Astrocyte (in vitro differentiated cells and primary cell): ENCODE measurements at regions not wholly inside any gene's neighbourhood (a gene's known extent, or its start where the extent isn't known, plus 50 kb on each side); places are given as distances from the start of the nearest gene placed in this dataset.
A peak's percentile ranks its signal among the peaks of the same experiment; 100 is the strongest.

ENCODE experiments used
- DNase-seq: peaks from one replicate; pipeline ENCODE4 v3.0.0-alpha.2; 2010; ENCODE audit warnings: low read depth
- FAIRE-seq: peaks from 2 replicates; lab custom pipeline; 2011; peaks lifted over from hg19 to GRCh38; lab: Jason Lieb, UNC
- H2AFZ ChIP-seq: 2 replicates; pipeline ENCODE4 v1.6.0; 2012; ENCODE audit warnings: low read depth, low read length, inconsistent platforms
- H3K27ac ChIP-seq: 2 replicates; pipeline ENCODE4 v1.5.1; 2011; ENCODE audit warnings: low read depth, low read length, inconsistent platforms
- H3K27me3 ChIP-seq: 2 replicates; pipeline ENCODE4 v1.6.0; 2011; ENCODE audit warnings: low read length, inconsistent platforms; ENCODE audit not compliant: insufficient read depth
- H3K36me3 ChIP-seq: 2 replicates; pipeline ENCODE4 v1.5.1; 2011; ENCODE audit warnings: low read length, inconsistent platforms; ENCODE audit not compliant: insufficient read depth
- H3K4me1 ChIP-seq: 2 replicates; pipeline ENCODE4 v1.5.1; 2011; ENCODE audit warnings: low read length, inconsistent platforms; ENCODE audit not compliant: insufficient read depth
- H3K4me2 ChIP-seq: 2 replicates; pipeline ENCODE4 v1.6.0; 2012; ENCODE audit warnings: low read length, inconsistent platforms
- H3K4me3 ChIP-seq: 2 replicates; pipeline ENCODE4 v1.5.1; 2011; ENCODE audit warnings: low read depth, mild to moderate bottlenecking, low read length, inconsistent platforms; ENCODE audit not compliant: insufficient read depth
- H3K79me2 ChIP-seq: 2 replicates; pipeline ENCODE4 v1.6.0; 2012; ENCODE audit warnings: mild to moderate bottlenecking, low read length, inconsistent platforms; ENCODE audit not compliant: insufficient read depth
- H3K9ac ChIP-seq: 2 replicates; pipeline ENCODE4 v1.6.0; 2012; ENCODE audit warnings: mild to moderate bottlenecking, low read length, inconsistent platforms
- H3K9me3 ChIP-seq: 2 replicates; pipeline ENCODE4 v1.5.1; 2012; ENCODE audit warnings: low read depth, mild to moderate bottlenecking, low read length, inconsistent platforms; ENCODE audit not compliant: insufficient read depth
- H4K20me1 ChIP-seq: 2 replicates; pipeline ENCODE4 v1.6.0; 2012; ENCODE audit warnings: low read length, inconsistent platforms; ENCODE audit not compliant: insufficient read depth
- H3K27ac Mint-ChIP-seq: one replicate; pipeline ENCODE4 v1.8.0; 2021; ENCODE audit warnings: mild to moderate bottlenecking, mixed read lengths; ENCODE audit not compliant: unreplicated experiment
- H3K27me3 Mint-ChIP-seq: one replicate; pipeline ENCODE4 v1.8.0; 2021; ENCODE audit warnings: low read depth, mixed read lengths; ENCODE audit not compliant: unreplicated experiment
- H3K36me3 Mint-ChIP-seq: one replicate; pipeline ENCODE4 v1.8.0; 2021; ENCODE audit warnings: low read depth, mixed read lengths; ENCODE audit not compliant: unreplicated experiment
- H3K4me1 Mint-ChIP-seq: one replicate; pipeline ENCODE4 v1.8.0; 2021; ENCODE audit warnings: low read depth, mixed read lengths; ENCODE audit not compliant: unreplicated experiment
- H3K4me3 Mint-ChIP-seq: one replicate; pipeline ENCODE4 v1.8.0; 2021; ENCODE audit warnings: mild to moderate bottlenecking, moderate library complexity, mixed read lengths; ENCODE audit not compliant: unreplicated experiment
- H3K9me3 Mint-ChIP-seq: one replicate; pipeline ENCODE4 v1.8.0; 2021; ENCODE audit warnings: mild to moderate bottlenecking, mixed read lengths; ENCODE audit not compliant: unreplicated experiment
- EZH2 ChIP-seq: IDR thresholded peaks from 2 replicates; pipeline ENCODE4 v1.6.1; 2012; ENCODE audit warnings: mild to moderate bottlenecking, low read length, inconsistent platforms; ENCODE audit not compliant: insufficient read depth
- TF ChIP-seq, protein P1 (sequence below): IDR thresholded peaks from 2 replicates; pipeline ENCODE4 v1.5.1; 2011; ENCODE audit warnings: low read depth, mild to moderate bottlenecking, inconsistent platforms, low read length, moderate library complexity; ENCODE audit not compliant: insufficient read depth

- no peak overlapping the region for H3K9ac ChIP-seq
- H3K36me3 ChIP-seq: no peaks in the 10 kb centered on the region
- TF ChIP-seq, protein P1, sequence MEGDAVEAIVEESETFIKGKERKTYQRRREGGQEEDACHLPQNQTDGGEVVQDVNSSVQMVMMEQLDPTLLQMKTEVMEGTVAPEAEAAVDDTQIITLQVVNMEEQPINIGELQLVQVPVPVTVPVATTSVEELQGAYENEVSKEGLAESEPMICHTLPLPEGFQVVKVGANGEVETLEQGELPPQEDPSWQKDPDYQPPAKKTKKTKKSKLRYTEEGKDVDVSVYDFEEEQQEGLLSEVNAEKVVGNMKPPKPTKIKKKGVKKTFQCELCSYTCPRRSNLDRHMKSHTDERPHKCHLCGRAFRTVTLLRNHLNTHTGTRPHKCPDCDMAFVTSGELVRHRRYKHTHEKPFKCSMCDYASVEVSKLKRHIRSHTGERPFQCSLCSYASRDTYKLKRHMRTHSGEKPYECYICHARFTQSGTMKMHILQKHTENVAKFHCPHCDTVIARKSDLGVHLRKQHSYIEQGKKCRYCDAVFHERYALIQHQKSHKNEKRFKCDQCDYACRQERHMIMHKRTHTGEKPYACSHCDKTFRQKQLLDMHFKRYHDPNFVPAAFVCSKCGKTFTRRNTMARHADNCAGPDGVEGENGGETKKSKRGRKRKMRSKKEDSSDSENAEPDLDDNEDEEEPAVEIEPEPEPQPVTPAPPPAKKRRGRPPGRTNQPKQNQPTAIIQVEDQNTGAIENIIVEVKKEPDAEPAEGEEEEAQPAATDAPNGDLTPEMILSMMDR: no peak
- TF ChIP-seq EZH2: no peak
- Mint-ChIP-seq H3K4me3 (no peak overlapping the region), H3K4me1 (no peaks in the 10 kb centered on the region), H3K27ac (no peak overlapping the region), H3K36me3 (no peaks in the 10 kb centered on the region), H3K27me3 (no peaks in the 10 kb centered on the region), H3K9me3 (peaks cover 13% of the 10 kb centered on the region)
- no peaks in the 10 kb centered on the region for H3K4me1 ChIP-seq
- no peak overlapping the region for H2AFZ ChIP-seq
- no peak overlapping the region for H3K4me3 ChIP-seq
- no peaks in the 10 kb centered on the region for H4K20me1 ChIP-seq
- DNase-seq (no peak), FAIRE-seq (no peak)
- H3K9me3 ChIP-seq: no peaks in the 10 kb centered on the region
- no peaks in the 10 kb centered on the region for H3K79me2 ChIP-seq
- H3K27ac ChIP-seq: no peak overlapping the region
- H3K4me2 ChIP-seq: no peak overlapping the region
- no peaks in the 10 kb centered on the region for H3K27me3 ChIP-seq
Observed at GRCh38 chr5:164799391-164799790, 1294.0 kb downstream of the MAT2B start.

- Mint-ChIP-seq H3K27ac (no peak overlapping the region), H3K9me3 (peaks cover 13% of the 10 kb centered on the region), H3K27me3 (no peaks in the 10 kb centered on the region), H3K4me1 (no peaks in the 10 kb centered on the region), H3K4me3 (no peak overlapping the region), H3K36me3 (no peaks in the 10 kb centered on the region)
- no peaks in the 10 kb centered on the region for H4K20me1 ChIP-seq
- H3K4me2 ChIP-seq: no peak overlapping the region
- no peaks in the 10 kb centered on the region for H3K4me1 ChIP-seq
- FAIRE-seq (no peak), DNase-seq (no peak)
- H2AFZ ChIP-seq: no peak overlapping the region
- no peak overlapping the region for H3K9ac ChIP-seq
- H3K36me3 ChIP-seq: no peaks in the 10 kb centered on the region
- no peaks in the 10 kb centered on the region for H3K79me2 ChIP-seq
- H3K4me3 ChIP-seq: no peak overlapping the region
- no peaks in the 10 kb centered on the region for H3K9me3 ChIP-seq
- TF ChIP-seq, protein P1: no peak
- TF ChIP-seq EZH2: no peak
- no peaks in the 10 kb centered on the region for H3K27me3 ChIP-seq
- H3K27ac ChIP-seq: no peak overlapping the region
Observed at GRCh38 chr5:164801910-164802309, 1296.5 kb downstream of the MAT2B start.

- H3K4me3 ChIP-seq: no peak overlapping the region
Observed at GRCh38 chr5:164809821-164810220, 1304.4 kb downstream of the MAT2B start.

More at GRCh38 chr5:164809821-164810220, 1304.4 kb downstream of the MAT2B start:
- H3K9ac ChIP-seq: no peak overlapping the region
- no peaks in the 10 kb centered on the region for H3K9me3 ChIP-seq
- Mint-ChIP-seq H3K4me3 (no peak overlapping the region), H3K9me3 (no peaks in the 10 kb centered on the region), H3K27me3 (no peaks in the 10 kb centered on the region), H3K27ac (no peak overlapping the region), H3K4me1 (peaks cover 8% of the 10 kb centered on the region), H3K36me3 (no peaks in the 10 kb centered on the region)
- no peaks in the 10 kb centered on the region for H3K79me2 ChIP-seq
- H2AFZ ChIP-seq: no peak overlapping the region
- no peak for TF ChIP-seq EZH2
- TF ChIP-seq, protein P1: no peak
- H3K4me1 ChIP-seq: no peaks in the 10 kb centered on the region
- FAIRE-seq (no peak), DNase-seq (peak; percentile 14)
- H3K36me3 ChIP-seq: no peaks in the 10 kb centered on the region
- H3K4me2 ChIP-seq: no peak overlapping the region
- no peaks in the 10 kb centered on the region for H4K20me1 ChIP-seq
- no peak overlapping the region for H3K27ac ChIP-seq
- H3K27me3 ChIP-seq: no peaks in the 10 kb centered on the region
